ENCODE measurements at regions not wholly inside any gene's neighbourhood (a gene's known extent, or its start where the extent isn't known, plus 50 kb on each side); places are given as distances from the start of the nearest gene placed in this dataset.

DNA sequence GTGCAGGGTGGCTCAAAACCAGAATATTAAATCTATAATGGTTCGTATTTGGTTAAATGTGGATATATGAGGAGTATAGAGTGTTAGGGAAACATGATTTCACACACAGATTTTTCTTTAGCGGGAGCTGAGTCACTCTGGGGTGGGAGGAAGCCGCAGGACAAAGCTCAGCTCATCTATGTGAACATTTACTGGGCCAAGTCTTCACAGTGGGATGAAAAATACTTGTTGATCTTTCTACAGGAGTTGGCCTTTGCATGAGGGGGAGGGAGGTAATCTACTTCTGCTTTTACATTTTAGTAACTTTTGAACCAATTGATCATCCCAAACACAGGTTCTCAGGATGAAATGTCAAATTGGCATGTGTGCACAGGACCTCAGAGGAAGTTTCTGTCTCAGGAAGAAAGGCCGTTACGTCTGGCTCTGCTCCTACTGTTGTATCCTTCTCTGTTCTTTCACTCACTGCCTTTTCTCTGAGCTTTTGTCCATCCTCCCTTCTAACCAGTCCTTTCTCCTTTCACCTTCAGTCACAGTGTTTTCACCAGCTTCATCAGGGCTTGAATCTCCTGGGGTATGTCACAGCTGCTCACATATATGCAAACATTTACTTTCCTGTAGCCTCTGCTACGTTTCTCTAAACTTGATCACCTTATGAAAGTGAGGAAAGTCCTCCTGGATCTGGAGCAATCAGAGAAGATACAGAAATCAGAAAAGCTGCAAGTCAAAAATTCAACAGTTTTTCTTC is 943.3 kb upstream of the FANCL start (continued):
- TF ChIP-seq, protein P1, sequence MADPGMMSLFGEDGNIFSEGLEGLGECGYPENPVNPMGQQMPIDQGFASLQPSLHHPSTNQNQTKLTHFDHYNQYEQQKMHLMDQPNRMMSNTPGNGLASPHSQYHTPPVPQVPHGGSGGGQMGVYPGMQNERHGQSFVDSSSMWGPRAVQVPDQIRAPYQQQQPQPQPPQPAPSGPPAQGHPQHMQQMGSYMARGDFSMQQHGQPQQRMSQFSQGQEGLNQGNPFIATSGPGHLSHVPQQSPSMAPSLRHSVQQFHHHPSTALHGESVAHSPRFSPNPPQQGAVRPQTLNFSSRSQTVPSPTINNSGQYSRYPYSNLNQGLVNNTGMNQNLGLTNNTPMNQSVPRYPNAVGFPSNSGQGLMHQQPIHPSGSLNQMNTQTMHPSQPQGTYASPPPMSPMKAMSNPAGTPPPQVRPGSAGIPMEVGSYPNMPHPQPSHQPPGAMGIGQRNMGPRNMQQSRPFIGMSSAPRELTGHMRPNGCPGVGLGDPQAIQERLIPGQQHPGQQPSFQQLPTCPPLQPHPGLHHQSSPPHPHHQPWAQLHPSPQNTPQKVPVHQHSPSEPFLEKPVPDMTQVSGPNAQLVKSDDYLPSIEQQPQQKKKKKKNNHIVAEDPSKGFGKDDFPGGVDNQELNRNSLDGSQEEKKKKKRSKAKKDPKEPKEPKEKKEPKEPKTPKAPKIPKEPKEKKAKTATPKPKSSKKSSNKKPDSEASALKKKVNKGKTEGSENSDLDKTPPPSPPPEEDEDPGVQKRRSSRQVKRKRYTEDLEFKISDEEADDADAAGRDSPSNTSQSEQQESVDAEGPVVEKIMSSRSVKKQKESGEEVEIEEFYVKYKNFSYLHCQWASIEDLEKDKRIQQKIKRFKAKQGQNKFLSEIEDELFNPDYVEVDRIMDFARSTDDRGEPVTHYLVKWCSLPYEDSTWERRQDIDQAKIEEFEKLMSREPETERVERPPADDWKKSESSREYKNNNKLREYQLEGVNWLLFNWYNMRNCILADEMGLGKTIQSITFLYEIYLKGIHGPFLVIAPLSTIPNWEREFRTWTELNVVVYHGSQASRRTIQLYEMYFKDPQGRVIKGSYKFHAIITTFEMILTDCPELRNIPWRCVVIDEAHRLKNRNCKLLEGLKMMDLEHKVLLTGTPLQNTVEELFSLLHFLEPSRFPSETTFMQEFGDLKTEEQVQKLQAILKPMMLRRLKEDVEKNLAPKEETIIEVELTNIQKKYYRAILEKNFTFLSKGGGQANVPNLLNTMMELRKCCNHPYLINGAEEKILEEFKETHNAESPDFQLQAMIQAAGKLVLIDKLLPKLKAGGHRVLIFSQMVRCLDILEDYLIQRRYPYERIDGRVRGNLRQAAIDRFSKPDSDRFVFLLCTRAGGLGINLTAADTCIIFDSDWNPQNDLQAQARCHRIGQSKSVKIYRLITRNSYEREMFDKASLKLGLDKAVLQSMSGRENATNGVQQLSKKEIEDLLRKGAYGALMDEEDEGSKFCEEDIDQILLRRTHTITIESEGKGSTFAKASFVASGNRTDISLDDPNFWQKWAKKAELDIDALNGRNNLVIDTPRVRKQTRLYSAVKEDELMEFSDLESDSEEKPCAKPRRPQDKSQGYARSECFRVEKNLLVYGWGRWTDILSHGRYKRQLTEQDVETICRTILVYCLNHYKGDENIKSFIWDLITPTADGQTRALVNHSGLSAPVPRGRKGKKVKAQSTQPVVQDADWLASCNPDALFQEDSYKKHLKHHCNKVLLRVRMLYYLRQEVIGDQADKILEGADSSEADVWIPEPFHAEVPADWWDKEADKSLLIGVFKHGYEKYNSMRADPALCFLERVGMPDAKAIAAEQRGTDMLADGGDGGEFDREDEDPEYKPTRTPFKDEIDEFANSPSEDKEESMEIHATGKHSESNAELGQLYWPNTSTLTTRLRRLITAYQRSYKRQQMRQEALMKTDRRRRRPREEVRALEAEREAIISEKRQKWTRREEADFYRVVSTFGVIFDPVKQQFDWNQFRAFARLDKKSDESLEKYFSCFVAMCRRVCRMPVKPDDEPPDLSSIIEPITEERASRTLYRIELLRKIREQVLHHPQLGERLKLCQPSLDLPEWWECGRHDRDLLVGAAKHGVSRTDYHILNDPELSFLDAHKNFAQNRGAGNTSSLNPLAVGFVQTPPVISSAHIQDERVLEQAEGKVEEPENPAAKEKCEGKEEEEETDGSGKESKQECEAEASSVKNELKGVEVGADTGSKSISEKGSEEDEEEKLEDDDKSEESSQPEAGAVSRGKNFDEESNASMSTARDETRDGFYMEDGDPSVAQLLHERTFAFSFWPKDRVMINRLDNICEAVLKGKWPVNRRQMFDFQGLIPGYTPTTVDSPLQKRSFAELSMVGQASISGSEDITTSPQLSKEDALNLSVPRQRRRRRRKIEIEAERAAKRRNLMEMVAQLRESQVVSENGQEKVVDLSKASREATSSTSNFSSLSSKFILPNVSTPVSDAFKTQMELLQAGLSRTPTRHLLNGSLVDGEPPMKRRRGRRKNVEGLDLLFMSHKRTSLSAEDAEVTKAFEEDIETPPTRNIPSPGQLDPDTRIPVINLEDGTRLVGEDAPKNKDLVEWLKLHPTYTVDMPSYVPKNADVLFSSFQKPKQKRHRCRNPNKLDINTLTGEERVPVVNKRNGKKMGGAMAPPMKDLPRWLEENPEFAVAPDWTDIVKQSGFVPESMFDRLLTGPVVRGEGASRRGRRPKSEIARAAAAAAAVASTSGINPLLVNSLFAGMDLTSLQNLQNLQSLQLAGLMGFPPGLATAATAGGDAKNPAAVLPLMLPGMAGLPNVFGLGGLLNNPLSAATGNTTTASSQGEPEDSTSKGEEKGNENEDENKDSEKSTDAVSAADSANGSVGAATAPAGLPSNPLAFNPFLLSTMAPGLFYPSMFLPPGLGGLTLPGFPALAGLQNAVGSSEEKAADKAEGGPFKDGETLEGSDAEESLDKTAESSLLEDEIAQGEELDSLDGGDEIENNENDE (IDR thresholded peaks at IDR 0.05; ENCODE audit: insufficient replicate concordance, low read length), result no peak
- TF ChIP-seq CEBPB (IDR thresholded peaks at IDR 0.05; ENCODE audit: low read depth, low read length) (no peak), MAFK (IDR thresholded peaks at IDR 0.05; ENCODE audit: low read depth, low read length) (no peak), TAF1 (IDR thresholded peaks at IDR 0.05; ENCODE audit: low read depth, low read length) (no peak), GTF2F1 (IDR thresholded peaks at IDR 0.05; ENCODE audit: borderline replicate concordance, low read depth, low read length) (no peak)
- TF ChIP-seq, protein P2, sequence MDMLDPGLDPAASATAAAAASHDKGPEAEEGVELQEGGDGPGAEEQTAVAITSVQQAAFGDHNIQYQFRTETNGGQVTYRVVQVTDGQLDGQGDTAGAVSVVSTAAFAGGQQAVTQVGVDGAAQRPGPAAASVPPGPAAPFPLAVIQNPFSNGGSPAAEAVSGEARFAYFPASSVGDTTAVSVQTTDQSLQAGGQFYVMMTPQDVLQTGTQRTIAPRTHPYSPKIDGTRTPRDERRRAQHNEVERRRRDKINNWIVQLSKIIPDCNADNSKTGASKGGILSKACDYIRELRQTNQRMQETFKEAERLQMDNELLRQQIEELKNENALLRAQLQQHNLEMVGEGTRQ (IDR thresholded peaks at IDR 0.05; ENCODE audit: low read length), result no peak
